Epithelial cell of esophagus (primary cell): ENCODE measurements at regions not wholly inside any gene's neighbourhood (a gene's known extent, or its start where the extent isn't known, plus 50 kb on each side); places are given as distances from the start of the nearest gene placed in this dataset.

Source experiments
- DNase-seq: peaks from one replicate; pipeline ENCODE4 v3.0.0; 2010; ENCODE audit warnings: low read depth
- H3K4me3 ChIP-seq: 2 replicates; pipeline ENCODE4 v1.5.1; 2011; ENCODE audit warnings: mild to moderate bottlenecking, low read length, control low read depth
- TF ChIP-seq, protein P1 (sequence below): IDR thresholded peaks from 2 replicates; pipeline ENCODE4 v1.5.1; 2011; ENCODE audit warnings: low read depth, mild to moderate bottlenecking, low read length, control low read depth, inconsistent platforms; ENCODE audit not compliant: insufficient read depth; ENCODE audit errors: missing control alignments

GRCh38 chr13:99647596-99647985, 146.3 kb downstream of the TM9SF2 start:
- TF ChIP-seq, protein P1, sequence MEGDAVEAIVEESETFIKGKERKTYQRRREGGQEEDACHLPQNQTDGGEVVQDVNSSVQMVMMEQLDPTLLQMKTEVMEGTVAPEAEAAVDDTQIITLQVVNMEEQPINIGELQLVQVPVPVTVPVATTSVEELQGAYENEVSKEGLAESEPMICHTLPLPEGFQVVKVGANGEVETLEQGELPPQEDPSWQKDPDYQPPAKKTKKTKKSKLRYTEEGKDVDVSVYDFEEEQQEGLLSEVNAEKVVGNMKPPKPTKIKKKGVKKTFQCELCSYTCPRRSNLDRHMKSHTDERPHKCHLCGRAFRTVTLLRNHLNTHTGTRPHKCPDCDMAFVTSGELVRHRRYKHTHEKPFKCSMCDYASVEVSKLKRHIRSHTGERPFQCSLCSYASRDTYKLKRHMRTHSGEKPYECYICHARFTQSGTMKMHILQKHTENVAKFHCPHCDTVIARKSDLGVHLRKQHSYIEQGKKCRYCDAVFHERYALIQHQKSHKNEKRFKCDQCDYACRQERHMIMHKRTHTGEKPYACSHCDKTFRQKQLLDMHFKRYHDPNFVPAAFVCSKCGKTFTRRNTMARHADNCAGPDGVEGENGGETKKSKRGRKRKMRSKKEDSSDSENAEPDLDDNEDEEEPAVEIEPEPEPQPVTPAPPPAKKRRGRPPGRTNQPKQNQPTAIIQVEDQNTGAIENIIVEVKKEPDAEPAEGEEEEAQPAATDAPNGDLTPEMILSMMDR: no peak
- no peak for DNase-seq
- H3K4me3 ChIP-seq: no peak overlapping the region

DNA sequence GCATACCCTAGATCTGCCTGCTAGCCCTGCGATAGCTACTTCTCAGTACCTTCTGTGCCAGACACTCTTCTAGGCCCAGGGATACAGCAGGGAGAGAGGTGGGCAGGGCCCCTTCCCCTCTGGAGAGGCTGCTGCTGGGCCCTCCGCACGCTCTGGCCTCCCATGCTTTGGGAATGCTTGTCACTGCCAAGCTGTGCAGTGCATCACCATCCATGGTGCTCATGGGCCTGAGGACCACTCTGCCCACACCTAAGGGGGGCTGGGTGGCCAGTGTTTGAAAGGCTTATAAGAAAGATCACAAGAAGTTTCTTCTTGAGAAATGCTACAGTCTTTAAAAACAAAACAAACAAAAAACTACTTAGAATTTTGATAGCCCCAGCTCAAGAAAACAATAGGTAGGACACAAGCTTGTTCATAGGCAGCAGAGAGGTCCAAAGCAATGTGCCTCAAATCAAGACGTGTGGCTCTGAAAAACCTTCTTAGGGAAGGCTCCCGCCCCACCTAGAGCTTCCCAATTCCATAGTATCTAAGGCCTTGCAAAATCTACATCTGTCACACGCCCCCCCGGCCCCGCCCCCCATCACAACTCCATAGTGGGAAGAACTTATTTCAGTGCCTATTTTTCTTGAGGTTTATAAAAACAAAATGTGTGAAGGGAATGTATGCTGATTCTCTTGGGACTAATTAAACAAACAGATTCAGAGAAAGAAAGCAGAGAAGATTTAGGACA, 145.8 kb downstream of the TM9SF2 start:
- no peak for DNase-seq
- TF ChIP-seq, protein P1: no peak
- H3K4me3 ChIP-seq: no peak overlapping the region

- TF ChIP-seq, protein P1: no peak
- no peak for DNase-seq
- no peak overlapping the region for H3K4me3 ChIP-seq
Measured at GRCh38 chr13:99642841-99643240, 141.6 kb downstream of the TM9SF2 start.

GRCh38 chr13:99642006-99642405, 140.7 kb downstream of the TM9SF2 start:
- no peak for DNase-seq
- TF ChIP-seq, protein P1: no peak
- no peak overlapping the region for H3K4me3 ChIP-seq

DNA sequence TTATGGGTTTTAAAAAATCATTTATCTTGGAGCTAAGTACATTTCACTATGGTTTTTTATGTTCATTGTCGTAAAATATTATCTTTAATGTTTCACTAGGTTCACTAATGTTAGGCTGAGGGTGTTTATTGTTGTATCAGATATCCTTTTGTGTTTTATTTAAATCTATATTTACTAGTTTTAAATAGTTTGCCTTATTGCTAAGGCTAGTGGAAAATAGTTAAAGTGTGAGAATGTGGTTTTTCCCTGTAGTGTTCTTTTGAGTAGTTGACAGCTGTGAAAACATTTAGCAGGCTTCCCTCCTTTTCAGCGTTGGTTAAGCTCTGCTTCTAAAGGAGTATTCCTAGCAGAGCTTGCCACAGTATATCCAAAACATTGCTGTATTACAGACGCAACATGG, 139.0 kb downstream of the TM9SF2 start:
- H3K4me3 ChIP-seq: no peak overlapping the region
- TF ChIP-seq, protein P1: no peak
- DNase-seq: no peak

GRCh38 chr13:99639126-99639525, 137.9 kb downstream of the TM9SF2 start:
- no peak for DNase-seq
- H3K4me3 ChIP-seq: no peak overlapping the region

More at GRCh38 chr13:99639126-99639525, 137.9 kb downstream of the TM9SF2 start:
- TF ChIP-seq, protein P1: no peak
